Endothelial cell of umbilical vein (primary cell): ENCODE measurements at regions not wholly inside any gene's neighbourhood (a gene's known extent, or its start where the extent isn't known, plus 50 kb on each side); places are given as distances from the start of the nearest gene placed in this dataset.

ENCODE experiments used
- EZH2 ChIP-seq: IDR thresholded peaks from 2 replicates; pipeline ENCODE4 v1.6.1; 2012; ENCODE audit warnings: borderline replicate concordance, low read depth, mild to moderate bottlenecking, moderate library complexity, low read length, inconsistent platforms; ENCODE audit not compliant: severe bottlenecking
- POLR2A ChIP-seq: IDR thresholded peaks from 2 replicates; pipeline ENCODE4 v1.6.1; 2012; ENCODE audit warnings: low read depth, mild to moderate bottlenecking, control low read depth, low read length
- POLR2AphosphoS5 ChIP-seq: IDR thresholded peaks from 2 replicates; pipeline ENCODE4 v1.6.1; 2012; ENCODE audit warnings: low read depth, mild to moderate bottlenecking, control low read depth, low read length, moderate library complexity; ENCODE audit not compliant: insufficient read depth
- TF ChIP-seq, protein P1 (sequence below), 2 donors: IDR thresholded peaks; 1 replicate in 1 of 2; 2 replicates in 1 of 2; pipeline ENCODE4 v1.5.1; 2011; ENCODE audit warnings: low read length in 2 of 2, mild to moderate bottlenecking in 2 of 2, moderate library complexity in 2 of 2, control low read depth in 1 of 2, inconsistent platforms in 1 of 2, low read depth in 1 of 2; ENCODE audit not compliant: insufficient read depth in 1 of 2; ENCODE audit errors: extremely low read depth in 1 of 2

DNA sequence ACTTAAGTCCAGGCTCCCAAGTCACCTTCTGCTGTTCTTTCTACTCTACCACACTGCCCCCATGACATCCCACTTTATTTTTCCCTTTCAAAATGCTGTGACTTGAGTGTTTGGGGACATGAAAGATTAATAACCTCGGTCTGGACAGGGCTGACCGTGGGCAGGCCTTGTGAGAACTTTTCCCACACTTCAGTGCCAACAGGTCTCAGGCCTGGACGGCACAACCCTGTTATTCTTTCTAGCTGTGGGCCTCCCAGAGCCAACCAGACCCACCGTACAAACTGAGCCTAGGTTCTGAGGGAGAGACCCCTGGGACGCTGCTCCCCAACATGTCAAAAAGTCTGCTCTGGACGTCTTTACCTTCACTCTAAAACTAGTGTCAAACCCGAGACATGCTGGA, 153.4 kb downstream of the CEP120 start:
- TF ChIP-seq, protein P1, sequence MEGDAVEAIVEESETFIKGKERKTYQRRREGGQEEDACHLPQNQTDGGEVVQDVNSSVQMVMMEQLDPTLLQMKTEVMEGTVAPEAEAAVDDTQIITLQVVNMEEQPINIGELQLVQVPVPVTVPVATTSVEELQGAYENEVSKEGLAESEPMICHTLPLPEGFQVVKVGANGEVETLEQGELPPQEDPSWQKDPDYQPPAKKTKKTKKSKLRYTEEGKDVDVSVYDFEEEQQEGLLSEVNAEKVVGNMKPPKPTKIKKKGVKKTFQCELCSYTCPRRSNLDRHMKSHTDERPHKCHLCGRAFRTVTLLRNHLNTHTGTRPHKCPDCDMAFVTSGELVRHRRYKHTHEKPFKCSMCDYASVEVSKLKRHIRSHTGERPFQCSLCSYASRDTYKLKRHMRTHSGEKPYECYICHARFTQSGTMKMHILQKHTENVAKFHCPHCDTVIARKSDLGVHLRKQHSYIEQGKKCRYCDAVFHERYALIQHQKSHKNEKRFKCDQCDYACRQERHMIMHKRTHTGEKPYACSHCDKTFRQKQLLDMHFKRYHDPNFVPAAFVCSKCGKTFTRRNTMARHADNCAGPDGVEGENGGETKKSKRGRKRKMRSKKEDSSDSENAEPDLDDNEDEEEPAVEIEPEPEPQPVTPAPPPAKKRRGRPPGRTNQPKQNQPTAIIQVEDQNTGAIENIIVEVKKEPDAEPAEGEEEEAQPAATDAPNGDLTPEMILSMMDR (IDR thresholded peaks at IDR 0.05; ENCODE audit: extremely low read depth in 1 of 2, insufficient read depth in 1 of 2, low read depth in 1 of 2, low read length in 2 of 2): no peak
- no peak for TF ChIP-seq EZH2
- TF ChIP-seq POLR2AphosphoS5: no peak
- TF ChIP-seq POLR2A: no peak
